HuH-7 (cell line): ENCODE measurements at regions not wholly inside any gene's neighbourhood (a gene's known extent, or its start where the extent isn't known, plus 50 kb on each side); places are given as distances from the start of the nearest gene placed in this dataset.

Experiments used
- DNase-seq: peaks from one replicate; pipeline ENCODE4 v3.0.0; 2011; ENCODE audit warnings: low spot score

GRCh38 chr10:77710759-77711682 is 73.4 kb upstream of the KCNMA1 start:
- peak; percentile 77 for DNase-seq

DNA sequence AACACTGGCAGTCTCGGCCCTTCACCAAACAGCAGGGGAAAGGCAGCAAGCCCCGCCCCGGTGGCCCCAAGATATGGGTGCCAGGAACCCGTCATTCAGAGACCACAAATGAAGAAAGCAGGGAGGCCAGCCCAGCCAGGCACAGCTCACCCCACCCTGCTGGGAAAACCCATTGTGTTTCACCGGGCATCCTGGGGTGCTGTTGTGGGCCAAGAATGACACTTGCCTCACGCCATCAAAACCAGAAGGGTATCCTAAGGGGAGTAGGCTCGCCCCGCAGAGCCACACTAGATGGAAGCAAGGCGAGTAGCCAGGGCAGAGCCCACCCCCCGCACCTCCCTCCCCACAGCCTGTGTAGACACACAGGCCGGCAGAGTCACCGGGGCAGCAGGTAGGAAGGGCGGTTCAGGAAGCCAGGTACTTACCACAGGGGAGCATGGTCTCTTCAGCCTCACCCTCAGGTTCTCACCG is 72.5 kb upstream of the KCNMA1 start:
- DNase-seq = no peak

GRCh38 chr10:77707570-77707969 is 70.0 kb upstream of the KCNMA1 start:
- no peak for DNase-seq

DNA sequence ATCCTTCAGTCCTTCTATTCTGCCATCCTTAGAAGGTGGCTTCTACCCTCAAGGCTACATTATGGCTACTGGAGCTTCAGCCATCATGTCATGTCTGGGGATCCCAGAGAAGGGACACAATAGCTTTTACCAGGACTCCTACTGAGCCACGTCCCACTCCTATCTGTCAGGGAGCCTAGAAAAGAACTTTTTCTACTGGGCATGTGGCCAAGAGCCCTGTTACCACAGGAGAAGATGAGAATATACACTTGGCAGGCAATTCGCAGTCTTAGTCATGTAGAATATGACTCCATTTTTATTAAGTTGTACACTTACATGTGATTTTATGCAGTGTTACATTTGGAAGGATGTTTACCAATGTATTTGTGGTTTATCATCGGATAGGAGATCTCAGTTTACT is 64.6 kb upstream of the KCNMA1 start:
- no peak for DNase-seq

GRCh38 chr10:77700086-77700485 is 62.5 kb upstream of the KCNMA1 start:
- no peak for DNase-seq

DNA sequence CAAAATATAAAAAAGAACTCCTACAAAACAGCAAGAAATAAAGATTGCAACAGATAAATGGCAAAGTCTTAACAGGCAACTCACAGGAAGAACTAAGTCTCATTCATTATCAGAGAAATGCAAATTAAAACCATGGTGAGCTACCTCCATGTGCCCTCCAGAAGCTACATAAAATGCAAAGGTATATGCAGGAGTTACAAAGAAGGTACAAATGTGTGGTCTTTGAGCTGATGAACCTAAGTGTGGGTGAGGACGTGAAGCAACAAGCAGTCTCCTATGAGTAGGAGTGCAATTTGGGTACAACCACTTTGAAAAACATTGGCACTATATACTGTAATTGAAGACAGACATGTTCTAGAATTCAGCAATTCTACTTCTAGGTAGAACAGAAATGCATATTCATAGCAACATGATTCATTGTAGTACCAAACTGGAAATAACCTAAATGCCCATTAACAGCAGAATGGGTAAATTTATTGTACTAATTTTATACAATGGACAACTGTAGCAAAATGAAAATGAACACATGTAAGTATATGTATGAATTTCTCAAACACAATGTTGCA is 61.6 kb upstream of the KCNMA1 start:
- no peak for DNase-seq

- no peak for DNase-seq
Observed at GRCh38 chr10:77698267-77698931, 60.8 kb upstream of the KCNMA1 start.

DNA sequence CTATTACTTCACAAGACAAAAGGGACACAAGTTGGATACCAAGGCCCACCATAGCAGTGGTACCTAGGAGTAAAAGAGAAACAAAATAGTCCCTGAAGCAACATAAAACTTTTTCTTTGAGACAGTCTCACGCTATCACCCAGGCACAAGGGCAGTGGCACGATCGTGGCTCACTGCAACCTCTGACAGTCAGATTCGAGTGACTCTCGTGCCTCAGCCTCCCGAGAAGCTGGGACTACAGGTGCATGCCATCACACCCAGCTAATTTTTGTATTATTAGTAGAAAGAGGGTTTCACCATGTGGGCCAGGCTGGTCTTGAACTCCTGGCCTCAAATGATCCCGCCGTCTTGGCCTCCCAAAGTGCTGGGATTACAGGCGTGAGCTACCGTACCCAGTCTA is 59.0 kb upstream of the KCNMA1 start:
- DNase-seq = no peak

GRCh38 chr10:77695186-77695585 is 57.6 kb upstream of the KCNMA1 start:
- no peak for DNase-seq

GRCh38 chr10:77692782-77693181 is 55.2 kb upstream of the KCNMA1 start:
- DNase-seq = no peak

- DNase-seq = no peak
Observed at GRCh38 chr10:77689339-77689738, 51.7 kb upstream of the KCNMA1 start.

DNA sequence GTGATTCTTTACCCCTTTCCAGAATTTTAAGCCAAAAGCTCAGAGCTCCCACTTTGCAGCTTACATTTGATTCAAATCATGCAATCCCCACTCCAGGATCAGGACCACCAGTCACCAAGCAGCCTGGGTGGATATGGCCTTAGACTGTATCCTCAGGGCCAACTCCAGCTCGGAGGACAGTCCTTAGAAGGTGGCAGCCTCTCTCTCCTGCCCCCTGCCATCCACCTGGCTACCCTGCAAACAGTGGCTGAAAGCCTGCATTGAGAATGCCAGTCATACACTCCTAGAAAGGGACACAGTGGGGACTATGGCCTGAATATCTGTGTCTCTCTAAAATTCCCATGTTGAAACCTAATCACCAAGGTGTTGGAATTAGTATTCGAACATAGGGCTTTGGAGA is 50.0 kb upstream of the KCNMA1 start:
- no peak for DNase-seq
